Neural progenitor cell (in vitro differentiated cells): ENCODE measurements at regions not wholly inside any gene's neighbourhood (a gene's known extent, or its start where the extent isn't known, plus 50 kb on each side); places are given as distances from the start of the nearest gene placed in this dataset.

Experiments used
- EZH2 ChIP-seq: fragments of 200-600 bp; sonication (generic); IDR thresholded peaks from 2 replicates; pipeline ENCODE4 v1.6.1; 2017; ENCODE audit warnings: antibody characterized with exemption, mild to moderate bottlenecking, moderate library complexity
- EZH2phosphoT487 ChIP-seq: fragments of 200-600 bp; sonication (generic); IDR thresholded peaks from 2 replicates; pipeline ENCODE4 v1.6.1; 2017; ENCODE audit warnings: antibody characterized with exemption
- TF ChIP-seq, protein P1 (sequence below): fragments of 200-600 bp; sonication (generic); IDR thresholded peaks from 2 replicates; pipeline ENCODE4 v1.5.1; 2017; ENCODE audit warnings: antibody characterized with exemption, mild to moderate bottlenecking

DNA sequence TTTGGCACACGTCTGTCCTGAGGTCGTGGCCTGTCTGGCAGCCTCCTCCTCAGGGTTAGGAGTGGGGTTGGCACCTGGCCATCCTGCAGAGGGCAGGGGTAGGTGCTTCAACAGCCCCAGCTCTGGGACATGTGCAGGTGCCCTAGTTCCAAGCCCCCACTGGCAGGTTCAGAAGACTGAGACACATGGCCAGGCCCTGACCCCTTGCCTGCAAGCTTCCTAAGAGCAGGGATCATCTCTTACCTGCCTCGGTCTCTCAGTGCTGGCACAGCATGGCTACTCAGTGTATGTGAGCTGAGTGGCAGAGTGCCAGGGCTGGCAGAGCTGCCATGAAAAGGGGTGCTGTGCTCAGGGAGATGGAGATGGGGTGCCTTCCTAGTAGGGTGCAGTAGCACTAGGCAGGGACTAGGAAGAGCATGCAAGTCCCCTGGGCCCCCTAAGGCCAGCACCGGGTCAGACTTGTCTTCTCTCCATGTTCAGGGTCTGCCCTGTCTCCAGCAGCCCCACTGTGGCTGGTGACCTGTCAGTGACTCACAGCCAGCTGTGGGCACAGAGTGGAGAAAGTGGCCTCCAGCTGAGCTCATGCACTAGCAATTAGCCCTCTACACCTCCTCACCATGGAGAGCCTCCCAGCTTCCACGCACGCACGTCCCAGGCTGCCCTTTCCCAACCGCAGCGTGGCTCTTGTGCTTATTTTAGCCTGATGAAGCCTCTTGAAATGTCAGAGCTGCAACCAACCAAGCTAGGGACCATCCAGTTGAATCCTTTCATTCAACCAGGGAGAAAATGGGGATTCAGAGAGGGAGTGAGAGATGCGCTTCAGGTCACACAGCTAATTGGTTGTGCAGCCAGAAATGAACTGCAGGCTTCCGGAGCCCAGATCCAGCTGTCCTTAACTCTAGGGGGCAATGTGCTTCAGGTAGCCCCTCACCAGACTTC is 116.6 kb downstream of the MRPL14 start:
- TF ChIP-seq, protein P1, sequence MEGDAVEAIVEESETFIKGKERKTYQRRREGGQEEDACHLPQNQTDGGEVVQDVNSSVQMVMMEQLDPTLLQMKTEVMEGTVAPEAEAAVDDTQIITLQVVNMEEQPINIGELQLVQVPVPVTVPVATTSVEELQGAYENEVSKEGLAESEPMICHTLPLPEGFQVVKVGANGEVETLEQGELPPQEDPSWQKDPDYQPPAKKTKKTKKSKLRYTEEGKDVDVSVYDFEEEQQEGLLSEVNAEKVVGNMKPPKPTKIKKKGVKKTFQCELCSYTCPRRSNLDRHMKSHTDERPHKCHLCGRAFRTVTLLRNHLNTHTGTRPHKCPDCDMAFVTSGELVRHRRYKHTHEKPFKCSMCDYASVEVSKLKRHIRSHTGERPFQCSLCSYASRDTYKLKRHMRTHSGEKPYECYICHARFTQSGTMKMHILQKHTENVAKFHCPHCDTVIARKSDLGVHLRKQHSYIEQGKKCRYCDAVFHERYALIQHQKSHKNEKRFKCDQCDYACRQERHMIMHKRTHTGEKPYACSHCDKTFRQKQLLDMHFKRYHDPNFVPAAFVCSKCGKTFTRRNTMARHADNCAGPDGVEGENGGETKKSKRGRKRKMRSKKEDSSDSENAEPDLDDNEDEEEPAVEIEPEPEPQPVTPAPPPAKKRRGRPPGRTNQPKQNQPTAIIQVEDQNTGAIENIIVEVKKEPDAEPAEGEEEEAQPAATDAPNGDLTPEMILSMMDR, result peak; percentile 15
- TF ChIP-seq EZH2phosphoT487, result no peak
- TF ChIP-seq EZH2, result no peak
